HL-60 (cell line): ENCODE measurements at regions not wholly inside any gene's neighbourhood (a gene's known extent, or its start where the extent isn't known, plus 50 kb on each side); places are given as distances from the start of the nearest gene placed in this dataset.

ENCODE experiments used
- DNase-seq, 2 experiments: peaks; one replicate each; pipeline ENCODE4 v3.0.0-alpha.2; 2010 to 2020; ENCODE audit warnings: low read depth in 1 of 2, low spot score in 1 of 2
- H3K27ac ChIP-seq: fragments of 250-450 bp; sonication (Bioruptor Pico); replicated peaks from 2 replicates; pipeline ENCODE4 v1.5.1; 2020; ENCODE audit warnings: mild to moderate bottlenecking, moderate library complexity
- H3K27me3 ChIP-seq: fragments of 250-450 bp; sonication (Bioruptor Pico); 2 replicates; pipeline ENCODE4 v1.5.1; 2021; ENCODE audit warnings: mild to moderate bottlenecking, moderate library complexity; ENCODE audit not compliant: insufficient read depth, poor library complexity, severe bottlenecking
- H3K4me3 ChIP-seq: replicated peaks from 2 replicates; pipeline ENCODE4 v1.5.1; 2011; ENCODE audit warnings: mild to moderate bottlenecking, control low read depth, low read length; ENCODE audit not compliant: insufficient read depth
- CTCF ChIP-seq: IDR thresholded peaks from one replicate; pipeline ENCODE4 v1.5.1; 2011; ENCODE audit warnings: low read length, control low read depth, inconsistent platforms; ENCODE audit not compliant: insufficient read depth
- GABPA ChIP-seq: IDR thresholded peaks from 2 replicates; pipeline ENCODE4 v1.6.1; 2012; ENCODE audit warnings: low read depth
- POLR2AphosphoS5 ChIP-seq: IDR thresholded peaks from 2 replicates; pipeline ENCODE4 v1.6.1; 2012; ENCODE audit warnings: low read depth
- REST ChIP-seq: IDR thresholded peaks from 2 replicates; pipeline ENCODE4 v1.6.1; 2012; ENCODE audit warnings: low read depth; ENCODE audit not compliant: insufficient replicate concordance
- SPI1 ChIP-seq: IDR thresholded peaks from 2 replicates; pipeline ENCODE4 v1.6.1; 2012; ENCODE audit warnings: low read depth, mild to moderate bottlenecking, borderline replicate concordance

GRCh38 chrX:129077424-129078170, 445.7 kb downstream of the SMARCA1 start:
- no peak overlapping the region for H3K4me3 ChIP-seq
- TF ChIP-seq POLR2AphosphoS5 (no peak), REST (no peak), SPI1 (no peak), CTCF (no peak), GABPA (no peak)
- no peak overlapping the region for H3K27ac ChIP-seq

GRCh38 chrX:129071390-129071789, 451.9 kb downstream of the SMARCA1 start:
- Histone ChIP-seq H3K27me3 (no peaks in the 10 kb centered on the region), H3K27ac (no peak overlapping the region), H3K4me3 (no peak overlapping the region)
- DNase-seq = no peak
- TF ChIP-seq REST = no peak

More at GRCh38 chrX:129077424-129078170, 445.7 kb downstream of the SMARCA1 start:
- DNase-seq = no peak
- no peaks in the 10 kb centered on the region for H3K27me3 ChIP-seq

GRCh38 chrX:129065895-129066294, 457.4 kb downstream of the SMARCA1 start:
- no peak for DNase-seq
- H3K4me3 ChIP-seq = no peak overlapping the region

More at GRCh38 chrX:129065895-129066294, 457.4 kb downstream of the SMARCA1 start:
- no peak for TF ChIP-seq CTCF
- TF ChIP-seq REST = no peak
- no peak for TF ChIP-seq GABPA
- no peak for TF ChIP-seq SPI1
- TF ChIP-seq POLR2AphosphoS5 = no peak
- H3K27me3 ChIP-seq = no peaks in the 10 kb centered on the region
- no peak overlapping the region for H3K27ac ChIP-seq
